ENCODE measurements at regions not wholly inside any gene's neighbourhood (a gene's known extent, or its start where the extent isn't known, plus 50 kb on each side); places are given as distances from the start of the nearest gene placed in this dataset.
"Not testable (repeated sequence)": the region's sequence is repeated elsewhere in the genome, so short reads cannot be mapped to it uniquely, and the experiment has no call there.

DNA sequence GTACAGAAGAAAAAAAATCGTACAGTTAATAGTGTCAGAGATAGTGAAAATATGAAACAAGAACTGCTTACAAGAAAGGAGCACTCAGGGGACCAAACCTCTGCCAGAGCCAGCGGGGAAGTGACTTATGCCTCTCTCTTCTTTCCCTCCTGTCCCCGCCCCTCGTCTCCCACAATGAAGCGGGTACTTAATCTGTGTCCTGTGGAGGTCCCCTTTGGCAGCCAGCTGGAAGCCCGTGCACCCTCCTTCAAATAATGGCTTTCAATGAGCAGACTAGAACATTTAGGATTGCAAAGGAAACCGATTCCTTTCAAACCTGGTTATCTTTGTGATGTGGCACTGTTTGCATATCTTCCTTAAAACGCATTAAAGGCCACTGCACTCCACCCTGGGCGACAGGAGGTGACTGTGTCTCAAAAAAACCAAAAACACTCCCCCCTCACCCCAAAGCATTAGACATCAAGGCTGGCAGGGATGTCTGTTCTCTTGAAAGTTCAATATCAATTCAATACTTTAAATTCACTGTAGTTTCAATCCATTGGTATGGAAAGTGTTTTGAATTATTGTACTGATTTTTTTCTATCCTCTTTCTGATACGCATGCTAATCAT lies 51.7 kb downstream of the PPIAL4C start:
- DNase-seq: not testable (repeated sequence)

DNA sequence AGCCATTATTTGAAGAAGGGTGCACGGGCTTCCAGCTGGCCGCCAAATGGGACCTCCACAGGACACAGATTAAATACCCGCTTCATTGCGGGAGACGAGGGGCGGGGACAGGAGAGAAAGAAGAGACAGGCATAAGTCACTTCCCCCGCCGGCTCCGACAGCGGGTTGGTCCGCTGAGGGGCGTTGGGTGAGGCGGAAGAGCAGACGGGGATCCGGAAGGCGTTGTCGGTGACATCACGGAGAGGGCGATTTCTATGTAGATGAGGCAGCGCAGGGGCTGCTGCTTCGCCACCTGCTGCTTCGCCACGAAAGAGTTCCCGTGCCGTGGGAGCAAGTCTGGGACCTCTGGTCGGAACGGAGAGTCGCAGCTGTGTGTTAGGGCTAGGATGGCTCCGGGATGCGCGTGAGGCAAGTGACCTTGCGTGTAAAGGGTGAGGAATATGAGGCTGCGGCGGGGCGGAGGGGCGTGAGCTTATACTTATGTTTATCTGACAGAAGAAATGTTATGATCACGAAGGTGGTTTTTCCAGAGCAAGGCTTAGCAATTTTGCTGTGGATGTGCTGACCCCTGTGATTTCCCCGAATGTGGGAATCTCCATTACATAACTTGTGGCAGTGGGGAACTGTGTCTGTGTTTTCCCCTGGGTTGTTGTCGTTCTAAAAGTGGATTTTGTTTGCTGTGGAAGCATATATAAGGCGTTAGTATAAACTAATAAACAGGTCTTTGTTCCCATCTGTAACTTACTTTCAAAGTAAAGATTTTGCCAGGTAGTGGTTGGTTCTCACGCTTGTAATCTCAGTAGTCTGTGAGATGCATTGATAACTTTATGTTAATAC lies 52.9 kb downstream of the PPIAL4C start:
- DNase-seq: peak; percentile 77 to 81 (median 80)

- not testable (repeated sequence) for DNase-seq
Observed at GRCh38 chr1:149638481-149638880, 54.8 kb downstream of the PPIAL4C start.

- not testable (repeated sequence) for DNase-seq
Observed at GRCh38 chr1:149638901-149639658, 55.4 kb downstream of the PPIAL4C start.

GRCh38 chr1:149641179-149641578 lies 57.5 kb downstream of the PPIAL4C start:
- DNase-seq: not testable (repeated sequence)

DNA sequence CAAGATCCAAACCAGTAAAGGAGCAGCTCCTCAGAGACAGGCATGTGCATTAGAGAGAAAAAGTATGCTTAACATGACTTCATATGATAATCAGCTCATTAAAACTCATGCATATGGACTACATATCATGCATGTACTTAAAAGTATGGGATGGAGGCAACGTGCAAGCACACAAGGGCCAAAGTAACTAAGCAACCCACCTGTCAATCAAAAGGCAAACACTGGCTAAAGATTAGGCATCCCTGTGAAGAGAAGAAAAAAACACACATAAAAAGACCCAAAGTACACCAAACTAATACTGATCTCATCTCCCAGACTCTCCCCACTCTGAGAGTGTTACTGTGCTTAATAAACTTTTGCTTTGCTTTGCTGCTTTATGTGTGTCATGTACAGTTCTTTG lies 61.2 kb downstream of the PPIAL4C start:
- not testable (repeated sequence) for DNase-seq

DNA sequence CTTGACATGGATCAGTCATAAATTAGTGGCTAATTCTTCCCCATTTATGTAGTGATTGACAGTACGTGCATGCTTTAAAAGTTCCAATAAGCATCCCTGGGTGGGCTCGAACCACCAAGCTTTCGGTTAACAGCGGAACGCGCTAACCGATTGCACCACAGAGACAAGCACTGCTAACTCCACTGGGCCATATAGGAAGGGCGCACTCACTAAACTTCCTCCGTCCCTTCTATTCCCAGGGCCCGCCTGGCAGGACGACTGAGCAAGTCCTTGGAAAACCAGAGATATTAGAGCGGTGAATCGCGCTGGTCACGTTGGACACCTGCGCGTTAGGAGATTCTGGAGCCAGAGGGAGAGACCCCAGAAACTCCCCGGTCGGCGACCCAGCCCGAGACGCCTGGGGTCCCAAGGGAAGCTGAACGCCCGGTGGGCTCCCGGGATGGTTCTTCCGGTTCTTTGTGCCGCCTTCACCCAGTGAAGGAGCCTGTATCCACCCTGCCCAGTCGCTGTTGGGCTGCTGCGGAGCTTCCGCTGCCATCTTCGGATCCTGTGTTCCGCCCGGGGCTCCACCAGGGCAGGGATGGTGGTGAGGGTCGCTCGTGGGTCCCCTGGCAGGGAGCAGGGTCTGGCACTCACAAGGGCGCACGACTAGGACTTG lies 62.8 kb downstream of the PPIAL4C start:
- not testable (repeated sequence) for DNase-seq

DNA sequence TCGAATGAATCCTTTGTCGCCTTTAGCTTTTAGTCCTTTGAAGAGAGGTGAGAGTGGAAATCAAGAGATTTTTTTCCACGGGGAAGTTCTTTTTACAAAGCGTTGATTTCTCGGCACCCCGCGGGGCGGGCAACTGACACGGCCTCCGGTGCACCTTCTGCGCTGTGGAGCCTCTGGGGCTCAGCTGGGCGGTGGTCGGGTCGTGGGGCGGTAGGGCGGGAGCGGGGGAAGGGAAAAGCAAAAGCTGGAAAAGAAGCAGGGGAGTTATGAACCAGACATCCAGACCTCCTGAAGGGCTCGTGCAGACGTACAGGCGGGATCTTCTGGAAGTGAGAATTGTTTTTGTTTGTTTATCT lies 63.3 kb downstream of the PPIAL4C start:
- not testable (repeated sequence) for DNase-seq

DNA sequence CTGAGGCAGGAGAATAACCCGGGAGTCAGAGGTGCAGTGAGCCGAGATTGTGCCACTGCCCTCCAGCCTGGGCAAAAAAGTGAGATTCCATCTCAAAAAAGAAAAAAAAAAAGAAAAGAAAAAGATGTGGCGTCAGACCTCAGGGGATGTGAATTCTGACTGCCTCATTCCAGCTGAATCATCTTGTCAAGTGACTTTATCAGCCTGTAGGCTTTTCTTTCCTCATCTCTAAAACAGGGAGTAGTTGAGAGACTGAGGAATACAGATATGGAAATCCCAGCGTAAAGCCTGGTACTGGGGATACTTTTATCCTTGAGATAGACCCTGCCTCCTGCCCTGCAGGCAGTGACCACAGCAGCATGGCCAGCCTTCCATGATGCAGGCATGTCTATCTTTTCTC lies 74.1 kb downstream of the PPIAL4C start:
- DNase-seq: not testable (repeated sequence)

- DNase-seq: not testable (repeated sequence)
Observed at GRCh38 chr1:149658175-149658574, 74.5 kb downstream of the PPIAL4C start.

- not testable (repeated sequence) for DNase-seq
Observed at GRCh38 chr1:149664624-149665023, 81.0 kb downstream of the PPIAL4C start.

- not testable (repeated sequence) for DNase-seq
Observed at GRCh38 chr1:149665033-149665432, 81.4 kb downstream of the PPIAL4C start.

DNA sequence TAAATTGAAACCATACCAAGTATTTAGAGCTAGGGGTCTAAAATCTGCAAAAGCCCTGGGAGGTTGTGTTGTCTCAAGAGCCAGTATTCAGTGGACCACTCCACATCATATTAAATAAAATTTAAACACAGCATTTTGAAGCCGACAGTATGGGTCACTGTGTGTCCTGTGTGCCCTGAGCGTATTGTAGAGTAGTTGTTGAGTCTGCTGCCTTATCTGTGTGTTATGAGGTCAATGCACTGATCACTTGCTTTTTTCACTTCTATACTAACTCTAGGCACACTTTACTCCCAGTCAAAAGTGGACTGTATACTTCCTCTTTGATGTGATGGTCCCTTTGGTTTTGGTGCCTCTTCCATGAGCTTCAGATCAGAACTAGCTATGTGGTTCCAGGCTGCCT lies 81.9 kb downstream of the PPIAL4C start:
- not testable (repeated sequence) for DNase-seq

DNA sequence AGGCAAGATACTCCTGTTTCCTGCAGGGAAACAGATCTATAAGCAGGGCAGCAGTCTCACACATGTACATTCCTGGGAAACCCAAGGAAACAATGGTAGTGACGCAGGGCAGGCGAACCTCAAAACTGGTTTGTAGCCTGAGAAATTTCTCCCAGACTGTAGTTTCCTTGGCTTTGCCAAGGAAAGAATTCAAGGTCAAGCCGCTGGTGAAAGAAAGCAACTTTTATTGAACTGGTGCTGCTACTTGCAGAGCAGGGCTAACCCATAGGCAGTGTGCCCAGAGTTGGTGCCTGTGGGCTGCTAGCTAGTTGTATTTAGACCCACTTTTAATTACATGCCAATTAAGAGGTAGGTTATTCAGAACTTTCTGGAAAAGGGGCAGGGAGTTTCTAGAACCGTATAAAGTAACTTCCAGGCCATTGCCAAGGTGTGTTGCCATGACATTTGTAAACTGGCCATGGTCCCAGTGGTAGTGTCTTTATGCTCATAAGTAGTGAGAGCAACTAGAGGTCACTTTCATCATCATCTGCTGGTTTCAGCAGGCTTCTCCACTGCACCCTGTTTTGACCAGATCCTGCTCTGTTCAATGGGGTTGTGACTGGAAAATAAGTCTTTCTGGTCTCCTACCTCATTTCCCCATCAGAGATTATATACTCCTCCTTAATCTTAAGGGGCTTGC lies 89.7 kb downstream of the PPIAL4C start:
- not testable (repeated sequence) for DNase-seq

- DNase-seq: not testable (repeated sequence)
Observed at GRCh38 chr1:149674921-149675320, 91.3 kb downstream of the PPIAL4C start.

DNA sequence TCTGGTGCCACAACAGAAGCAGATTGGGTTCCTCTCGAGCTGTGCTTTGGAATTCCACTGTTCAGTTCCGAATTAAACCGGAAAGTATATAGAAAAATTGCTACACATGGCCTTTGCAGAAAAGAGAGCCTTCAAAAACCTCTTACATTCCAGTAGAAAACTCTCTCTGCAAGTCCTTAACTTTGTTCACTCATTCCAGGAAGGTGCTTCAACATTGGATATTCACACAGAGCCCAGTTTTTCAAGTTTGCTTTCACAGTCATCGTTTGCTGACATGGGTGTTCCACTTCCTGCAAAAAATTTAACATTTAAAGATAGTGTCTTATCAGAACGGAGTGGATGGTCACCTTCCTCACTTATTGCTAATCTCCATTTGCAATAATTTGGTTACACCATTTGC lies 93.7 kb downstream of the PPIAL4C start:
- DNase-seq: not testable (repeated sequence)

DNA sequence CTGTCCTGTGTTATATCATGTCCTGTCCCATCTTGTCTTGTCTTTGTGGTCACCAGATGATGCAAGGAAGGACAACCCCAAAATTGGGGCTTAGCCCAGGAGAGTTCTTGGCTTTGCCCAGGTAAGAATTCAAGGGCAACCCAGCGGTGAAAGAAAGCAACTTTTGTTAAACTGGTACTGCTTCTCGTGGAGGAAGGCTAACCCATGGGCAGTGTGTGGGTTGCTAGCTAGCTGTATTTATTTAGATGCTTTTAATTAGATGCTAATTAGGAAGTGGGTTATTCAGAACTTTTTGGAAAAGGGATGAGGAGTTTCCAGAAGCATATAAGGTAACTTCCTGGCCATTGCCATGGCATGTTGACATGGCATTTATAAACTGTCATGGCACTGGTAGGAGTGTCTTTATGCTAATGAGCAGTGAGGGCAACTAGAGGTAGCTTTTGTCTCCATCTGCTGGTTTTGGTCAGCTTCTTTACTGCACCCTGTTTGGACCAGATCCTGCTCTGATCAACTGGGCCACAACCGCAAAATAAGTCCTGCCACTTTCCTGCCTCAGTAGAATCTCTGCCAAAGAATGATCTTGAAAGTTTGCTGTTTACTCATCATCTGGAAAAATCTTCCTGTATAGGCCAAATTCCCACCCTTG lies 95.8 kb upstream of the FCGR1A start:
- DNase-seq: not testable (repeated sequence)

GRCh38 chr1:149691399-149691798 lies 91.1 kb upstream of the FCGR1A start:
- DNase-seq: not testable (repeated sequence)

GRCh38 chr1:149692804-149693539 lies 89.5 kb upstream of the FCGR1A start:
- DNase-seq: not testable (repeated sequence)

DNA sequence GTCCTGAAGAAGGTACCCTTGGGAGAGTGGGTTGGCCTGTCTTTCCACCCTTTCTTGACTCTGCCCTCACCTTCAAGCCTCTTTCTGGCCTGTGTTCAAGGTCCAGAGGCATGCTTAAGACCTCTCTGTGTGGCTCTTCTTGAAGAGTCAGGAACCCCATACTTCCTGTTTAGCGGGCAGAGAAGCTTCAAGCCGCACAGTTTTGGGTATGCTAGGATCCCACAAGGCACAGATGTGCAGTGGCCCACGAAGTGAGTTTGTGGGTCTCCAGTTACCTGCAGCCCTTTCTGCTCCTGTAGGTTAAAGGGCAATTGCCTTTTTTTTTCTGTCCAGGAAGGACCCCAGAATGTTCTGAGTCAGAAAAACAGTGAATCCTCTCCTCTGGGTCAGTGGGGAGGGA lies 87.4 kb upstream of the FCGR1A start:
- not testable (repeated sequence) for DNase-seq

DNA sequence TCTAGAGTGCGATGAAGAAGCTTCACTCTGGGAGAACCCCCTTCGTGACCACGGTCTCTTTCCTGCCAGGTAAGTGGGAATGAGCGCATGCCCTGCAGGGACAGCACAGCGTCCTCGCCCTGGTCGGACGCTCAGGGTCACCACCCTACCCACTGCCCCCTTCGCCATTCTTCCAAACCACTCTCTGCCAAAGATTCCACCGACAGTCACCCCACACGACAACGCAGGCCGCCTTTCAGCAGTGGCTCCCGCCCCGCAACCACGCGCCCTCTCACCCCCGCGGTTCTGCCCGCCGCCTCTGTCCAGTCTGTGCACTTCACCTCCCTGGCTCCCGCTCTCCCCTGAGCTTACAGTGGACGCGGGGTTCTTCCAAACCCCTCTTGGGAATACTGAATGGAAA lies 82.3 kb upstream of the FCGR1A start:
- not testable (repeated sequence) for DNase-seq
